ENCODE measurements at regions not wholly inside any gene's neighbourhood (a gene's known extent, or its start where the extent isn't known, plus 50 kb on each side); places are given as distances from the start of the nearest gene placed in this dataset.

DNA sequence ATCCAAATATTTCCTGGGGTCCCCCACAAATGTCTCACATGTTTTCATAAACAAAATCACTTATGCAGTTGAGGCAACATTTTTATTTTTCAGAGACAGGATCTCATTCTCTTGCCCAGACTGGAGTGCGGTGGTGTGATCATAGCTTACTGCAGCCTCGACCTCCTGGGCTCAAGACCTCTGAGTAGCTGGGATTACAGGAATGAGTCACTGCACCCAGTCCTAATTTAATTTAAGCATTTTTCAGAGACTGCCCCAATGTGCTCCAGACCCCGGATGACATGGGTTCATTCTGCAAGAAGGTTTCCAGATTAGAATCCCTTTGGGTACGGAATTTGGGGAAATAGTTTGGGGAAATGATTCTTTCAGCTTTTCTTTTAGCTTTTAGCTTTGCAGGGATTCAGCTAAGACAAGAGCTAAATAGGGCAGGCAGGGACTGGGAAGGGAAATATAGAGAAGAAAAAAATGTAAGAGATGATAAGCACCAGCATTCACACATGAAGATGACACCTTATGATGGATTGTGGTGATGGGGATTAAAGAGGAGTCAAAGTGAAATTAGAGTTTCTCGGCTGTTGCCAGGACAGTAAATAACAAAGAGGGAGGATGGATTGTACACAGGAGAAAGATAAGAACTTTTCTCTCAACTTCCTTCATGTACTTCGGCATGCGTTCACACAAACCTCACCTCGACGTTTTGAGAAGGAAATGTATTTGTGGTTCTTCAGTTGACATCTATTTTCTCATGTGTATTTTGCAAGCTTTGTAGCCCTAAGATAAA is 169.4 kb upstream of the TAB2 start:
- TF ChIP-seq, protein P1, sequence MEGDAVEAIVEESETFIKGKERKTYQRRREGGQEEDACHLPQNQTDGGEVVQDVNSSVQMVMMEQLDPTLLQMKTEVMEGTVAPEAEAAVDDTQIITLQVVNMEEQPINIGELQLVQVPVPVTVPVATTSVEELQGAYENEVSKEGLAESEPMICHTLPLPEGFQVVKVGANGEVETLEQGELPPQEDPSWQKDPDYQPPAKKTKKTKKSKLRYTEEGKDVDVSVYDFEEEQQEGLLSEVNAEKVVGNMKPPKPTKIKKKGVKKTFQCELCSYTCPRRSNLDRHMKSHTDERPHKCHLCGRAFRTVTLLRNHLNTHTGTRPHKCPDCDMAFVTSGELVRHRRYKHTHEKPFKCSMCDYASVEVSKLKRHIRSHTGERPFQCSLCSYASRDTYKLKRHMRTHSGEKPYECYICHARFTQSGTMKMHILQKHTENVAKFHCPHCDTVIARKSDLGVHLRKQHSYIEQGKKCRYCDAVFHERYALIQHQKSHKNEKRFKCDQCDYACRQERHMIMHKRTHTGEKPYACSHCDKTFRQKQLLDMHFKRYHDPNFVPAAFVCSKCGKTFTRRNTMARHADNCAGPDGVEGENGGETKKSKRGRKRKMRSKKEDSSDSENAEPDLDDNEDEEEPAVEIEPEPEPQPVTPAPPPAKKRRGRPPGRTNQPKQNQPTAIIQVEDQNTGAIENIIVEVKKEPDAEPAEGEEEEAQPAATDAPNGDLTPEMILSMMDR (IDR thresholded peaks at IDR 0.05; ENCODE audit: low read length) = no peak
- no peak for TF ChIP-seq EZH2 (IDR thresholded peaks at IDR 0.05; ENCODE audit: borderline replicate concordance, low read length)
- Histone ChIP-seq H3K9me2 (ENCODE audit: low read depth, low read length) (no peaks in the 10 kb centered on the region), H3K27me3 (ENCODE audit: insufficient read depth, low read length) (peaks cover 4% of the 10 kb centered on the region; the same call in 1 of the 2 replicates), H3K9me3 (ENCODE audit: low read length) (no peaks in the 10 kb centered on the region), H3F3A (ENCODE audit: insufficient read depth, low read length) (no peaks in the 10 kb centered on the region), H3K4me2 (ENCODE audit: low read length) (no peak overlapping the region), H3K4me1 (ENCODE audit: insufficient read depth, low read length, severe bottlenecking) (no peaks in the 10 kb centered on the region), H3K9ac (ENCODE audit: low read length) (no peak overlapping the region), H3K79me2 (ENCODE audit: insufficient read depth, low read length) (no peaks in the 10 kb centered on the region), H4K20me1 (ENCODE audit: insufficient read depth, low read length) (no peaks in the 10 kb centered on the region), H2AFZ (ENCODE audit: low read length) (no peak overlapping the region), H3K4me3 (ENCODE audit: low read depth, low read length, poor library complexity, severe bottlenecking) (no peak overlapping the region), H3K36me3 (ENCODE audit: insufficient read depth, low read length) (no peaks in the 10 kb centered on the region), H3K27ac (ENCODE audit: low read depth, low read length, poor library complexity, severe bottlenecking) (no peak overlapping the region)

DNA sequence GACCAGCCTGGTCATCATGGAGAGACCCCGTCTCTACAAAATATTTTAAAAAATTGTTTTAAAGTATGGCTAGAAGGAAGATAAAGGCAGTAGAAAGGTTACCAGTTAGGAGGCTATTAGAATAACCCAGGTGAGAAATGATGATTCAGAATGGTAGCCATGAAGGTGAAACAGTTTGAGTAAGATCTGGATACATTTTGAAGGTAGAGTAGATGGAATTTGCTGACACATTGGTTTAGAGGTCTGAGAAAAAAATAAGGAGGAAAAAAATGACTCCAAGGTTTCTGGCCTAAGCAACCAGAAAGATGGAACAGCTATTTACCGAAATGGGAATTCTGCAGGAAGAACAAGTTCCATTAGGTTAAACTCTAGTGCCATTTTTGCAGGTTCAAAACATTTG is 167.9 kb upstream of the TAB2 start:
- Histone ChIP-seq H3K27me3 (ENCODE audit: insufficient read depth, low read length) (peaks cover 4% of the 10 kb centered on the region; the same call in 1 of the 2 replicates), H3K4me2 (ENCODE audit: low read length) (no peak overlapping the region), H3K79me2 (ENCODE audit: insufficient read depth, low read length) (no peaks in the 10 kb centered on the region), H3K27ac (ENCODE audit: low read depth, low read length, poor library complexity, severe bottlenecking) (no peak overlapping the region), H4K20me1 (ENCODE audit: insufficient read depth, low read length) (no peaks in the 10 kb centered on the region), H3F3A (ENCODE audit: insufficient read depth, low read length) (no peaks in the 10 kb centered on the region), H2AFZ (ENCODE audit: low read length) (no peak overlapping the region), H3K9ac (ENCODE audit: low read length) (no peak overlapping the region), H3K9me2 (ENCODE audit: low read depth, low read length) (no peaks in the 10 kb centered on the region), H3K9me3 (ENCODE audit: low read length) (no peaks in the 10 kb centered on the region), H3K4me3 (ENCODE audit: low read depth, low read length, poor library complexity, severe bottlenecking) (no peak overlapping the region), H3K4me1 (ENCODE audit: insufficient read depth, low read length, severe bottlenecking) (no peaks in the 10 kb centered on the region), H3K36me3 (ENCODE audit: insufficient read depth, low read length) (no peaks in the 10 kb centered on the region)
- no peak for TF ChIP-seq EZH2 (IDR thresholded peaks at IDR 0.05; ENCODE audit: borderline replicate concordance, low read length)

DNA sequence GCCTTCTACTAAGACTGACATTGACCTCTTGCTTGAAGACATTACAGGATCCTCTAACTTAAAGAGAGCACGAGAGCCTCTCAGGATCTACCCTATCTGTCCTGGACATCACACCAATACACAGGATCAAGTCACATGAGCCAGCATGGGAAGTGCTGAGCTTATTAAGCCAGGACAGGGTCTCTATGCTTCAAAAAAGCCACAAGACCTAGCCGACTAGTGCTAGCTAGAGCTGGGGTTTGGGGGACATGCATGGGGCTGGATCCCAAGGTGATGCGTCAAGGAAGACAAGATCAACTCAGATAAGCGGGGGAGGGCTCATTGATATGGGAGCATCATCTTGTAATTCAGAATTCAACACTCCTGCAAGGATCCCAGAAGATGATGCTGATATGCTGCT is 167.2 kb upstream of the TAB2 start:
- Histone ChIP-seq H3K79me2 (ENCODE audit: insufficient read depth, low read length) (no peaks in the 10 kb centered on the region), H3K9me3 (ENCODE audit: low read length) (no peaks in the 10 kb centered on the region), H4K20me1 (ENCODE audit: insufficient read depth, low read length) (no peaks in the 10 kb centered on the region), H3K4me3 (ENCODE audit: low read depth, low read length, poor library complexity, severe bottlenecking) (no peak overlapping the region), H3K27me3 (ENCODE audit: insufficient read depth, low read length) (peaks cover 4% of the 10 kb centered on the region; the same call in 1 of the 2 replicates), H3K9me2 (ENCODE audit: low read depth, low read length) (no peaks in the 10 kb centered on the region), H2AFZ (ENCODE audit: low read length) (no peak overlapping the region), H3K4me1 (ENCODE audit: insufficient read depth, low read length, severe bottlenecking) (no peaks in the 10 kb centered on the region), H3K4me2 (ENCODE audit: low read length) (no peak overlapping the region), H3K36me3 (ENCODE audit: insufficient read depth, low read length) (no peaks in the 10 kb centered on the region), H3K9ac (ENCODE audit: low read length) (no peak overlapping the region), H3K27ac (ENCODE audit: low read depth, low read length, poor library complexity, severe bottlenecking) (no peak overlapping the region), H3F3A (ENCODE audit: insufficient read depth, low read length) (no peaks in the 10 kb centered on the region)
- no peak for TF ChIP-seq EZH2 (IDR thresholded peaks at IDR 0.05; ENCODE audit: borderline replicate concordance, low read length)
- TF ChIP-seq, protein P1 (IDR thresholded peaks at IDR 0.05; ENCODE audit: low read length) = no peak
